KBM-7 (cell line): ENCODE measurements at regions not wholly inside any gene's neighbourhood (a gene's known extent, or its start where the extent isn't known, plus 50 kb on each side); places are given as distances from the start of the nearest gene placed in this dataset.
"Not testable (repeated sequence)": the region's sequence is repeated elsewhere in the genome, so short reads cannot be mapped to it uniquely, and the experiment has no call there.

Experiments used
- DNase-seq: peaks from one replicate; pipeline ENCODE4 v3.0.0-alpha.2; 2015
- in situ Hi-C: fragments of 300-500 bp; cut with MboI; formaldehyde crosslinking; loops from 2 replicates; pipeline ENCODE4 v1.14.3; 2020; ENCODE audit warnings: low sequenced_read_pairs, low pct_unique_long_range_greater_than_20kb, mixed read lengths

DNA sequence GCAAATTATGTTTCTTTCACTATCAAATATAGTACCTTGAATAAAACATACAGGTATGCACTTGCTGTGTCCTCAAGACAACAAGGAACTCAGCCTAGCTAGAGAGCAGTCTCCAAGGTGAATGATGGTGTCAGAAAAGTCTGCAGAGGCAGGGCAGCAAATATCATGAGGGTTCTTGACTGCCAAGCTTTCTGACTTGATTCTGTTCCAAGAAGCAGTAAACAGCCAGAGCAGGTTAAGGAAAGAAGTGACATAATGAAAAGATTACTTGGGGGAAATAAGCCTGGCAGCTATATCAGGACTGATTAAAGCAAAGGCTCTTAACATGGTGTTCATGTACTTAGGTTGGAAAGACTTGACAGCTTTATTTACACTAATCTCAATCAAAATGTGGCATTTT is 192.2 kb upstream of the GADL1 start:
- DNase-seq = no peak
- in situ Hi-C loops = no loop called here

DNA sequence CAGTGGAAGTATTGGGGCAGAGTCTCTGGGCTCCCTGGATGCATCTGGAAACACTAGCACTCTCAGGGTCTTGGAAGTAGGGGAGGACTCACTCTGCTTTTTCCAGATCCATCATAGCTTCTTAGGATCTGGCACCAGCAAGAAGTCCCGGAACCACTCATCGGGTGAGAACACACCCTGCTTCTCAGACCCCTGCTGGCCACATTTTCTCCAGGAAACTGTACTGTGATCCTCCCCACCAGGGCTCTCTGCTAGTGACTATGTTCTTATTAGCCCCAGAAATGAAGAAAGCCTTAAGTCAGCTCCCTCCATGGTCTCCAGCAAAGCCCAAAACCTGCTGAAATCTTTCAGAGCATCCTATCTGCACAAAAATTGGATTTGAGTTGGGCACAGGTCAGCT is 197.3 kb upstream of the GADL1 start:
- in situ Hi-C loops = no loop called here

DNA sequence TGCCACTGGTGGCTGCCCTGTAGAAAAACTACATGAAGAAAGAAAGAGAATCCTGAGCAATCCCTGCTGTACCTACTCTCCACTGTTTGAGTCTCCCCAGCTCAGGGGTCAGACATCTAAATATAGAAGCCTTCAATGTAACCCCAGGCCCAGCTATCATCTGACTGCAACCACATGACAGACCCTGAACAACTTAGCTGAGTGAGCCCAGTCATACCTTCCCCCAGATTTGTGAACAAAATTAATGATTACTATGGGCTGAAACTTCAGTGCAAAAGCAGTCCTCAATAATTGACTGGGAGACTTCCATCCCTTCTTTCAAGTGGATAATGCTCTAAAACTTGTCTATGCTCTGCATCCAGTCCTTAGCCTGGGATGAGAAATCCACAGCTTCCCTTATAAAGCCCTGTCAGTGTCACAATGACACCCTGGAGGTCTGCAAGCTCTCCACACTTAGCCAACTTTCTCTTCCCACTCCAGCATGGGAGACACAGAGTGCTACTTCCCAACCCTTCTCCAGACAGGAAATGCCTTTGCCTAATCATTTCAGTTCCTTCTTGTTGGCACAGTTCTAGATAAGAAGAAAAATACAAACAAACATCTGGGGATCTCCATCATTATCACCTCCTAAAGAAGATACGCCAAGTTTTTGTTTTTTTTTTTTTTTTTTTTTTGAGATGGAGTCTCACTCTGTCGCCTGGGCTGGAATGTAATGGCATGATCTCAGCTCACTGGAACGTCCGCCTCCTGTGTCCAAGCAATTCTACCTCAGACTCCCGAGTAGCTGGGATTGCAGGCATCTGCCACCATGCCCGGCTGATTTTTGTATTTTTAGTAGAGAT is 198.5 kb upstream of the GADL1 start:
- in situ Hi-C loops = no loop called here
- DNase-seq = no peak

More for the DNA sequence above, 197.3 kb upstream of the GADL1 start:
- no peak for DNase-seq

DNA sequence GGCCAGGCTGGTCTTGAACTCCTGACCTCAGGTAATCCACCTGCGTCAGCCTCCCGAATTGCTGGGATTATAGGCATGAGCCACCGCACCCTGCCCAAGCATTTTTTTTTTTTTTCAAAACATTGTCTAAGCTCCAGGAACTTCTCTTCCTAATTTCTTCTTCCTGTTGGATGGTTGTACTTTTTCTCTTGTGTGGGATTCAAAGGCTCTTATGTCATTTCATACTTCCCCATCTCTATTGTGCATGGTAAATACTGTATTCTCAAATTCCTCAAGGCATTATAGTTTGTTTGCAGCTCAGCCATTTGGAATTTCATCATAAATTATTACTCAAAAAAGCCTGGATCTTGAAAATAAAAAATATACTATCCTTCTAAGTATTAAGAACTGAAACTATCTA is 199.1 kb upstream of the GADL1 start:
- in situ Hi-C loops = no loop called here
- no peak for DNase-seq

DNA sequence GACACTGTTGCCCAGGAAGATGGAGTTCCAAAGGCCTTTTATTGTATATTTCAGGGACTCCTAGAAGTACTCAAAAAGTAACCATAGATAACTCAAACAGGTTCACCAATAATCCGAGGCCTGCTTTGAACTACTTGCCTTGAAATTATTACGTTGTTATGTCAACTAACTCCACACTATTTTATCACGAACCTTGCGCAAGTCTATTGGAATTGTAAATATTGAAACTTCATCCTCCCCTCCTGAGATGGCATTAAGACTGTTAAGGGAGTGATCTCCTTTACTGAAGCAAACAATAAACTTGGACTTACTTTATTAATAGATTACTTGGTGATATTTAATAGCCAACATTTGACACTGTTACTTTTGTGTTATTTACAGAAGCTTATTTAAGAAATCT is 199.6 kb upstream of the GADL1 start:
- in situ Hi-C loops = no loop called here
- DNase-seq = no peak

DNA sequence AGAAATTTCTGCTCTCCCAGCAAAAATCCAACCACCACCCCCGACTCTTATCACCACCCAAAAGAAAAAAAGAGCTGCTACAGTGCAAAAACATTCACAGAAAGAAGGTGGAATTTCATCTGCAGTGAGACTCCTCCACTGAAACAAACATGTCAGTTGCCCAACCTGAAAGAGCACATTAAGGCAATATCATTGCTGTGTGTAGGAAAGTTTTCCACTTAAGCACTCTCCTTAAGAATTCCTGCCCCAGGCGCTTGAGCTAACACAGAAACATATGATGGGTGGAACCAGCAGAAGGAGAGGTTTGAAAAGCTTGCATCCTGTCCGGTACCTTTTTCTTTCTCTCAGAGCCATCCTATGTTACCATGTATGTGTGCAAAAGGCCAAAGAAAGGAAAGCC is 200.8 kb upstream of the GADL1 start:
- in situ Hi-C loops = no loop called here
- DNase-seq = no peak

DNA sequence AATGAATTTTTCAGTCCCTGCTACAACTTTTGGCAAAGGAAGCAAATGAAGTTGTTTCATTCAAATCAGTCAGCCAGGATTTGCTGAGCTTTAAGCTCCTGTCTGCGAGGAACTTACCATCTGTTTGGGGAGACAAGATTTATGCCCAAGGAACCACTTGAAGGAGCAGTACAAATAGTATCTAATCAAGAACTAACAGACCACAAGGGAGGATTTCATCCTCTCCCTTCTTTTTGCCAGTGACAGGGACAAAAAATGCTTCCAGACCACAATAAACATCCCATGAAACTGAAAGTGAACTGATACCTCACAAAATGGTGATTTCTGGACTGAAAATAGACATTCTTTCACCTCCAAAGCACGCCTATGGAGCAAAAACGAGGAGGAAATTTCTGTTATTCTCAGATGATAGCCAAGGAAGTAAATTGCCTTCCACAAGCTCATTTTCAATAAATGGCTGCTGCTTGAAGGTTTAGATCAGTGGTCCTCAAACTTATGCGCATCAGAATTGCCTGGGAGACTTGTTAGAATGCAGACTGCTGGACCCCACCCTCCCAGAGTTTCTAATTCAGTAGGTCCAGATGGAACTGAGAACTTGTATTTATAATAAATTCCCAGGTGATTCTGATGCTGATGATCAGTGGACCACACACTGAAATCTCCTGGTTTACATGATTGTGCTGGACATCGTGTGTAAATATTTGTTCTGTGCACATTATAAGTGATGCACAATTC is 202.4 kb upstream of the GADL1 start:
- in situ Hi-C loops = no loop called here
- no peak for DNase-seq

DNA sequence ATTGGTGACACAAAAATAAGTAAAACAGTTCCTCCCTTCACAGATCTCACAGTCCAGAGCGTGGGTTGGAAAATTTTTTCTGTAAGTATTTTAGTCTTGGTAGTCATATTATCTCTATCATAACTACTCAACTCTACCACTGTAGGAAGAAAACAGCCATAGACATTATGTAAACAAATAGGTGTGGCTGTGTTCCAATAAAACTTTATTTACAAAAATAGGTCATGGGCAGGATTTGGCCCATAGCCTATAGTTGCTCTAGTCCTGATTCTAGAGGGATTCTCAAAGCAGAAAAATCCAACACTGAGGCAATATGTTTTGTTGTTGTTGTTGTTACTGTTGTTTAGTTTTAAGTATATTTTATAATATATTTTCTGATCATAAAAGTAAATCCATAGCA is 206.1 kb upstream of the GADL1 start:
- in situ Hi-C loops = no loop called here
- DNase-seq = no peak

DNA sequence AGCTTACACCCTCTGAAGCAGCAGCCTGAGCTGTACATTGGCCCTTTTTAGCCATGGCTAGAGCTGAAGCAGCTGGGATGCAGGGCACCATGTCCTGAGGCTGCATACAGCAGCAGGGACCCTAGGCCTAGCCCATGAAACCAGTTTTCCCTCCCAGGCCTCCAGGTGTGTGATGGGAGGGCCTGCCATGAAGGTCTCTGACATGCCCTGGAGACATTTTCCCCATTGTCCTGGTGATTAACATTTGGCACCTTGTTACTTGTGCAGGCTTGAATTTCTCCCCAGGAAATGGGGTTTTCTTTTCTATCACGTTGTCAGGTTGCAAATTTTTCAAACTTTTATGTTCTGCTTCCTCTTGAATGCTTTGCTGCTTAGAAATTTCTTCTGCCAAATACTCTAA is 206.8 kb upstream of the GADL1 start:
- DNase-seq, in situ Hi-C loops: not testable (repeated sequence)

DNA sequence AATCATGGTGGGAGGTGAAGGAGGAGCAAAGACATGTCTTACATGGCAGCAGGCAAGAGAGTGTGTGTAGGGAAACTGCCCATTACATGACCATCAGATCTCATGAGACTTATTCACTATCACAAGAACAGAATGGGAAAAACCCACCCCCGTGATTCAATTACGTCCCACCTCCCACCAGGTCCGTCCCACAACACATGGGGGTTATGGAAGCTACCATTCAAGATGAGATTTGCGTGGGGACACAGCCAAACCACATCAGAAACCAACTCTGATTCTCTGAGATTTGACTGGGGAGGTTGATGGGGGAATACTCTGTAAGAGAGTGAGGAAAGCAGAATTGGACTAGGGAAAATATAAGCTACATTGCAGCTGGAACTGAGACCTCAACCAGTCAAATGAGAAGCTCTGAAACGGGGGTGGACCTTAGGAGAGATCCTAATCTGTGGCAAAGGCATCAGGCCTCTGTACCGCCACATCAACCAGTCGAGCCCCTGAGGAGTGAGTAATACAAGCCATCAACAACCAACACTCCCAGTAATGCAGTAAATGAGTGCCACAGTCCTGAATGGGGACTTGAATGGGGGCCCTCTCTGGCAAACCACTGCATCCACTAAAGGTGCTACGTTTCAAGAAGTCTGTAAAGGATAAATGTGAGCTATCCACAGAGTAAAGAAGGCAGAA is 207.9 kb upstream of the GADL1 start:
- in situ Hi-C loops = no loop called here
- no peak for DNase-seq

DNA sequence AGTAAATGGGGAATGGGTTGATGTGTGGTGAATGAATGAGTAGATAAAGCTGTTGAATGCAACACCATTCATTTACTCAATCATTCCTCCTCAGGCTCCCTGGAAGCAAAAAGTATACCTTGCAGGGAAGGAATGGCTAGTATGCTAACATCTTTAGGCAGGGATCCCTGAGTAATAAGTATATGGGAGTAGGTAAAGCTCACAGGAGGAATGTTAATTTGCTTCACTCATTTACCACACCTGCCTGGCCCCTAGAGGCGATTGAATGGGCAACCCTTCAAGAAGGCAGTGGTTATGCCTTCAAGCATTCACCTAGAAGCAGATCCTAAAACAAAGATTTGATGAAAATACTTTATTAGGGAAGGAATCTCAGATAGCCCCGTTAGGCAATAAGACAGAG is 208.7 kb upstream of the GADL1 start:
- no peak for DNase-seq
- in situ Hi-C loops = no loop called here

DNA sequence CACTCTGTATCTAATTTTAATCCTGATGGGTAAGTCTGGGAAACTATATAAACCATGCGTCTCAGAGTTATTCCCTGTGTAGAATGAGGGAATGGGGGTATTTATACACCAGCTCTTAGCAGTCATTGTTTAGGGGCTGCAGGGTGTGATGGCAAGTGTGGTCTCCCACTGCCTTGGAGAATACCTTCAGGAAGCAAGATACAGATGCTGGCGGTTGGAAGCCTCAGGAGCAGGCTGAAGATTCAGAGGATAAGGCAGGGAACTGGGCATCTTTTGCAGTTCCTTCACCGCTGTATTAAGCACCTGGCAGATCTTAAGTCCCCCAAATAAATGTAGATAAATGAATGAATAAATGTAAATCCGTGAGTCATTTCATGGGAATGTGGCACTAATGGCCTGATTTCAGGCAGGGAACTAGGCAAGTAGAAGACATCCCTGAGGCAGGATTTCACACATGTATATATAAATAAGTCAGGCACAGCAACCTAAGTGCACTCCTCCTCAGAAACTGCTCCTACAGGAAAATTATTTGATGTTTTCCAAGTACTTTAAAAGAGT is 209.2 kb upstream of the GADL1 start:
- in situ Hi-C loops = no loop called here
- DNase-seq = no peak

DNA sequence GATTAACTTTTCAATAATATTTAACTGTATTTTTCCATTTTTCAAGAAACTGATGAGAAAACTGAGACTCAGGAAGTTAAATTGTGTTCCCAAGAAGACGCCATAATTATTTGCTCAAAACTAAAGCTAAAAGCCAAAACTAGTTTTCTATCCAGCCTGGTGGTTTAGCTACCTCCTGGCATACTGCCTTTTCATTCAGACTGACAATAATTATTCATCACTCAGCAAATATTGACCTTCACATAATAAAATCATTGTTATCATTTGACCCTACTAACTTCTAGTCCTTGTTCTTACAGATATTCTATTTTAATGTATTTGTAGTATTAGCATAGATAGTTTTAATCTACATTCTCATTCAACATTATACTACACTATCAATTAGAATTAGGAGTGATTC is 210.6 kb upstream of the GADL1 start:
- DNase-seq = no peak
- in situ Hi-C loops = no loop called here

DNA sequence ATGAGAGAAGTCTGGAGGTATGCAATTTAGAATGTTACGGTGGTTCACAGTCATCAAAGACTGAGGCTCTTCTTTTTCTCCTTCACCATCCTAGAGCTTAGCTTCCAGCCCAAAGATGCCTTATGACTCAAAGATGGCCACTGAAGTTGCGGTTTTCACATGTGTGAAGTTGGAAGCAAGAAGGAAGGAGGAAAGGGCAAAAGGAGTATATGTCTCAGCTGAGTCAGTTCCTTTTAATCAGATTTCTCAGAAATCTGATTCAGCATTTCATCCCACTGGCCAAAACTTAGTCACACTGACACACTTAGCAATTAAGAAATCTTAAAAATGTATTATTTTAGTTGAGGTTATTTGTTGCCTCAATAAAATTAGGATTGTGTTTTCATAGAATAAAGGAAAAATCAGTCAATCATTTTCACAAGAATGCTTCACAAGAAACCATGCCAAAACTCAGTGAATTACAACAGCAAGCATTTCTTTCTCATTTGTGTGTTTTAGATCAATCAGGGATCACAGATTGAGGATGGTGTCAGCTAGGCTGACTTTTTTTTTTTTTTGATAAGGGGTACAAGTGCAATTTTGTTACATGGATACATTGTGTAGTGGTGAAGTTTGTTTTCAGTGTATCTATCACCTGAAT is 211.1 kb upstream of the GADL1 start:
- in situ Hi-C loops = no loop called here
- DNase-seq = peak; percentile 40

DNA sequence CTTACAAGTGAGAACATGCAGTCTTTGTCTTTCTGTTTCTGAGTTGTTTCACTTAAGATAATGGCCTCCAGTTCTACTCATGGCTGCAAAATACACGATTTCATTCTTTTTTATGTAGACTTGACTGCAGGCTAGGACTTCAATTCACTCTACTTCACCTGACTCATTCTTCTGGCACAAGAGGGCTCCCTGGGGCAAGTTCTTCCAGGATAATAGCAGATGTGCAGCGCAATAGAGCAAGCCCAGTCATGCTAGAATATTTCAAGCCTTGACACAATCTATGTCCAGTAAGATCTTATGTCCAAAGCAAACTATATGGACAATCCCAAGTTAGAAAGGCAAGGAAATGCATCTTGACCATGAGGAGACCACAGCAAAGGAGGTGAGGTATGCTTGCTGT is 211.7 kb upstream of the GADL1 start:
- in situ Hi-C loops = no loop called here
- DNase-seq = no peak

DNA sequence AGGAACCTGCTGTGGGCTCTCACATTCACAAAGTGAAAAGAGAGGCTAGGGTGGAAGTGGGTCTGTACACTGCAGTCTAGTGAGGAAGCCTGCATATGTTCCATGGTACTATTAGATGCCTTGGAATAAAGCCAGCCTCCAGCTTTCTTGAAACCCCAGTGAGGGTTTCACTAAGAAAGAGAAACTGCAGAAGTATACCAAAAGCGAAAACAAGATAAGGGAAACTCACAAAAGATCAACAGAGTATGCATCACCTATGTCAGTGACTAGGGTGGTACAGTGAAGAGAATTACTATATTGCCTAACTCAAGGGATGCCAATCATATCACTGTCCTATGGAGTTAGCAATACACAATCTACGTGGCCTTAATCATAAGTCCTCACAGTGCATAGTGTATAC is 212.5 kb upstream of the GADL1 start:
- in situ Hi-C loops = no loop called here
- DNase-seq = no peak

DNA sequence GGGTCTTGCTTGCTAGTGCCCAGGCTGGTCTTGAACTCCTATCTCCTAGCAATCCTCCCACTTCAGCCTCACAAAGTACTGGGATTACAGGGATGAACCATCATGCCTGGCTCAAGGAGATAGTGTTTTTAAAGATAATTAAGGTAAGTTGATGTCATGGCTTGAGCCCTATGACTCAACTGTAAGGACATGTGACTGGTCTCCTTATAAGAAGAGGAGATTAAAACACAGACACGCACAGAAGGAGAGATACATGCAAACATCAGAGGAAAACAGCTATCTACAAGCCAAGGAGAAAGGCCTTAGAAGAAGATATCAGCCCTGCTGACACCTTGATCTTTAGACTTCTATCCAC is 220.4 kb upstream of the GADL1 start:
- in situ Hi-C loops = no loop called here
- DNase-seq = no peak

DNA sequence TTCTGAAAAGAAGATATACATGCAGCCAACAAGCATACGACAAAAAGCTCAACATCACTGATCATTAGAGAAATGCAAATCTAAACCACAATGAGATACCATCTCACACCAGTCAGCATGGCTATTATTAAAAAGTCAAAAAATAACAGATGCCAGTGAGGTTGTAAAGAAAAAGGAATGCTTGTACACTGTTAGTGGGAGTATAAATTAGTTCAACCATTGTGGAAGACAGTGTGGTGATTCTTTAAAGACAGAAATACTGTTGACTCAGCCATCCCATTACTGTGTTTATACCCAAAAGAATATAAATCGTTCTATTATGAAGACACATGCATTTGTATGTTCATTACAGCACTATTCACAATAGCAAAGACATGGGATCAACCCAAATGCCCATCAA is 221.1 kb upstream of the GADL1 start:
- DNase-seq, in situ Hi-C loops: not testable (repeated sequence)

DNA sequence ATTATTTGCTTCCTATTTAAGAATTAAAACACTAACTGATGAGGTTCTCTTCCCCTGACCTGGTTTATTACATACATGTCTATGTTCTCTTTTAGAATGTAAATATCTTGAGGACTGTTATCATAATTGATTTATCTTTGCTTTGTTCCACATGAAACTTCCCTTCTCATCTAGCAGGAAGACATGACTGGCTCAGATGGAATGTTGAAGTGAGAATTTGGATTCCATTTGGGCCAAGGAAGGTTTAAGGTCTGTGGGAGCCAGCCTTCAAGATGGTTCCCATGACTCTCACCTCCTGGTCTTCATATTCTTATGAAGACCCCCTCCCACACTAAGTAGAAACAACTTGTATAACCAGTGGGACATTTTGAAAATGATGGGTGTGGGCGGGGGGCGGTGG is 222.2 kb upstream of the GADL1 start:
- in situ Hi-C loops = no loop called here
- DNase-seq = no peak

DNA sequence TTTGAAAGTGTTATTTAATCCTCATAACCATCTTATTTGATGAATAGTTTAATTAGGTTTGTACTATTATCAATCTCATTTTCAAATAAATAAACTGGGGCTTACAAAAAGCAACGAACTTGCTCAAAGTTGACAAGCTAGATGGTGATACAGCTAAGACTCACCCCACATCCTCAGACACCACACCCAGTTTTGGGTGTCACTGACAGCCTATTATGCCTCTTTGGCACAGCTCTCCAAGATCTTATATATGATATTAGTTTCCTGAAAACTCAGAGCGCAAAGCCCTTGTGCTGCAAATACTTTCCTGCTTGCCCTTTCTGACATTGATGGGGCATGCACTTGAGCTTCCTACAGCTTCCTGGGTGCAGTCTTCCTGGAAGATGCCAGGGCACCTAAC is 223.4 kb upstream of the GADL1 start:
- DNase-seq = no peak
- in situ Hi-C loops = no loop called here
